ENCODE measurements at regions not wholly inside any gene's neighbourhood (a gene's known extent, or its start where the extent isn't known, plus 50 kb on each side); places are given as distances from the start of the nearest gene placed in this dataset.

GRCh38 chr12:24463375-24463774 lies 485.5 kb downstream of the BCAT1 start:
- no peak for DNase-seq

GRCh38 chr12:24462946-24463345 lies 486.0 kb downstream of the BCAT1 start:
- DNase-seq = no peak

GRCh38 chr12:24460506-24460905 lies 488.4 kb downstream of the BCAT1 start:
- no peak for DNase-seq

- DNase-seq = no peak
These were observed 488.8 kb downstream of the BCAT1 start for GRCh38 chr12:24460099-24460498.

DNA sequence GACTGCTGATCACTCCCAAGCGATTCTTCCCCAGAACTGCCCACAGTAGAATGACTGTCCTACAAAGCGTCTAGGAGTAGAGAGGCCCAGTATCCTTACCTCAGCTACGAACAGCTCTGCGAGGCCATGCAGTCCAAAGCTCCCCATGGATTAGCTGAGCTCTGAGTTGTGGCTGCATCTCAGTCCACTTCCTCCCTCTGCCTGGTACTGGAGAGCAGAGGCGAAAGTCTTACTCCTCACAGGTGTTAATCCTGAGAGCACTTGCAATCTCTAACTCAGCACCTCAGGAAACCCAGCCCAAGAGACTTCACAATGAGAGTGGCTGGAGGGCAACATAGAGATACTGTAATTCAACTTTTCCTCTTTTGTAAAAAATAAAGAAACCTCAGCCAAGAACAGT lies 493.1 kb downstream of the BCAT1 start:
- no peak for DNase-seq

GRCh38 chr12:24447678-24448077 lies 498.2 kb upstream of the SOX5 start:
- no peak for DNase-seq

GRCh38 chr12:24446287-24446686 lies 496.8 kb upstream of the SOX5 start:
- DNase-seq = no peak

DNA sequence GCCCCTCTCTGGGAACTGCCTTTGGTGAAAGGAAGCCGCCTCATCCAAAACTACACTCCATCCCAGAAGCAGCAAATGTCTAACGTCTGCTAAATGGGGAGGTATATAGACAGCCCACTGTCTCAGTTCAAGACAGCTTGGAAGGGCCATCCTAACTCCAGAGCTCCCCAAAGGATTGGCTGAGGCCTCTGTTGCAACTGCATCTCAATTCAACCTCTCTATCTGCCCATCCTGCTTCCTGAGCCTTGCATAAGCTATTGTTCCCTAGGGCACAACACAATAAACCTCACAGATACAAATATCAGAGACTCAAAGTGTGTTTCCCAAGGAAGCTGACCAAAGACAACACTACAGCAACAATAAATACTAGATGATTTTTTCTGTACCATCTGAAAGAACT lies 495.2 kb upstream of the SOX5 start:
- no peak for DNase-seq

GRCh38 chr12:24441458-24441857 lies 492.0 kb upstream of the SOX5 start:
- DNase-seq = no peak

- DNase-seq = no peak
These were observed 487.2 kb upstream of the SOX5 start for GRCh38 chr12:24436667-24437066.

GRCh38 chr12:24431872-24432271 lies 482.4 kb upstream of the SOX5 start:
- no peak for DNase-seq

GRCh38 chr12:24427776-24428175 lies 478.3 kb upstream of the SOX5 start:
- no peak for DNase-seq

DNA sequence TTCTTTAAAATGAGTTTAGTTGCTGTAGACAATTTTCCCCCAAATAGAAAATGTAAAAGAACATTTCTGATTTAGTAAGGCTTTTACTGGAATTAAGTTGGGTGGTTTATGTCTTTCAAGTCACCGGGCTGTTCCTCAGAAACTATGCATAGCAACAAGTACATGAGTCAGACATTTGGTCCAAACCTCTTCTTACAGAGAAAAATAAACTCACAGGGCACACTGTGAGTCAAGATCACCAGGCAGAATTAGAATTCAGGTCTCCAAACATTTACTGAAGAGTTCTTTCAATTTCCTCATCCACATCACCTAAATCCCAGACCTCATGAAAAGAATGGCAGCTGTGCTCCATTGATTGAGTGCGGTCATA lies 476.1 kb upstream of the SOX5 start:
- DNase-seq = no peak

DNA sequence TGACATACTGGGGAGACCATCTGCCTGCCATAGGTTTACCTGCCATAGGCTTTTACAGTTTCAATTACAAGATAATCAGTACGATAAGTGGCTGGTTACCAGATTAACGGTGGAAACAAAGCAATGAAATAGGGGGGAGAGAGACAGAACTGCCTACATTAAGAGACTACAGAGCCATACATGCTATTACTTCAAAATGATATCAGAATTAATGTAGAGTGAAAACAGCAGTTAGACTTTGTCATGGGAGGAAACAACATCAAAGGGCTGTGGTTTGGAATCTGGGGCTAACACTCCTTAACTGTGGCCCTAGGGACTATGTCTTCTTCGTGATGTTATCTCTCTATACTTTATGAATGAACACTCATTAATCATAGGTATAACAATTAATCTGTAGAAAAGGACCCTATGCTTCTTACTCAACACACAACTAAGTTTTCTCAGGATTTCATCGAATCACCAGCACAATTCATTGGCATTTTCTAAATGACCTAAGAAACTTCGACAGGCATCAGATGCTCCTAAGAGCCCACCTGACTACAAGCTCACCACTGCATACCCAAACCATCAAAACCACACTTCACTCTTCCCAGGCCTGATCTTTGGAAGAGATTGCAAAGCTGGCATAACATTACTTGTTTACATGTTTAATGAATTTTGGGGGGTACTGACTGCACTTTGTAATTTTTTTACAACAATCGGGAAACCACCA lies 475.6 kb upstream of the SOX5 start:
- DNase-seq = no peak

DNA sequence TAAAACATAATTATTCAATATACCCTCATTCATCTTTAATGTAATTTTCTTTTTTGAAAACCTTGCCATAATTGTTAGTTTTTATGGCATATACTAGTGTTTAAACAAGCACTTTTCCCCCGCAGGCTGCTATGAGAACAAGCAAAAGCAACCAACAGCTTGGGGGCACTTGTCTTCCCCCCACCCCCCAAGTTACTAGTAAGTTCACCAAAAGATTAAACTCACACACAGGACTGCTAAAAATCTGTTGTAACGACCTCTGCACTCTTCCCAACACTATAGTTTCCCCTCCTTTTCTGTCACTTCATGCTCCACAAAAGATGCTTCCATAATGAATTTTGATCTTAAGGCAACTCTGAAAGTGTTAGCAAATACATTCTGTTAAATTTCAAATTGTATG lies 474.9 kb upstream of the SOX5 start:
- no peak for DNase-seq

DNA sequence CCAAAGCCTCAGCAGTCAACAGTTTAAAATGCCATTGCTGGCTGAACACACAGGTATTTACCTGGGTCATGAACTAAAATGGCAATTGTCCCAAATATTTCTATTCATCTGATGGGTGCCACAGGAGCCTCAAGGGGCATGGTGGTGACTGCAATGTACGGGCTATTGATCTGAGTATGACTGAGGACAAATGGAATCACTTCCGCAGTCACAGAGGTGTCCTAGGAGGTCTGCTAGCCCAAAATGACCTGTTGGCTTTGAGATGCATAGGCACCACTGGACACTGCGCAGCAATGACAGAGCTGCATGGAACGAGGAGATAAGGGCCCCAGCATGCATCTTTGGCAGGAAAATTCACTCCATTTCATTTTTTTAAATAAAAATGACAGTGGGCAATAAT lies 474.1 kb upstream of the SOX5 start:
- DNase-seq = no peak

GRCh38 chr12:24421759-24422158 lies 472.3 kb upstream of the SOX5 start:
- DNase-seq = no peak

DNA sequence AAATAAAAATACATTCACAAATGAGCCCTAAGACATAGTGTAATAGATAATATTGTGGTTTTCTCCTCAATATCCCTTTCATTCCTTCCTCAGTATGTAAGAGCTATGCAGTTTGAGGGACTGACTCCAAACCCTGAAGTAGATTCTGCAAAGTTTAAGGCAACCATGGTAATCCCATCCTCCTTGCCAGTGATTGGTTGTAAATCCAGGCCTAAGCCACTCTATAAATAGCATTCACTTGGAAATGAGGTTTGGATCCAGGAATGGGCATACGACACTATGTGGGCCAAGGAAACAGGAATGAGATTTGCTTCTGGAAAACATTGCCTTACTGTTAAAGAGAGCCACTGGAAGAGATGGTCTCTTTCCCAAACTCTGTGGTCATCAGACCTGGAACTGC lies 468.7 kb upstream of the SOX5 start:
- peak; percentile 44 for DNase-seq

DNA sequence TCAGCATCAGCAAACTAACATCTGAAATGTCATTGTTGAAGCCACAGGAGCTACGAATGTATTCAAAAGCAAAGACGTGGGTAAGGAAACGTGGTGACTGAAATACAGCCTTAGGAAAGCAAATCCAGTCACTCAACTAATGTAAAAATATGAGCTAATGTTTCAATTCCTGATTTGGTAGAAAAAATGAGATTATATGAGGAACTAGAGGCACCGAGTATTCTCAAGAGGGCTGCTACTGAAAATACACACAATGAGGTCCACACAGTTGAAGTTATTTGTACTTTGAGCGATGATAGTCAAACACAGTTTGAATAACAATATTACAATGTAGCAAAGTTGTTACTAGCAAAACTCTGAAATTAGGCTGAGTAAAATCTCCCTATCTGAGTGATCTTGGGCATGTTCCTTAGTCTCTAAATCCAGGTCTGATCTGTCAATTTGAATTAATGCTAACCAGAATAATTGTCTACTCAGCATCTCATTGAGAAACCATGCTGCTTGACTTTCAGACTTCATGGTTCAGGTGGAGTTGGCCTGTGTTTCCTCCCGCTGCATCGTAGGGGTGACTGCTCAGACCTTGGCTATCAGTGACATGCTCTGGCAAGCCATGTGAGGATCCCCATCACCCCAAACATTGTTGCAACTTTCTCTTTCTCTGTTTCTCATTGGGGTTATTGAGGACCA lies 467.1 kb upstream of the SOX5 start:
- DNase-seq = no peak

DNA sequence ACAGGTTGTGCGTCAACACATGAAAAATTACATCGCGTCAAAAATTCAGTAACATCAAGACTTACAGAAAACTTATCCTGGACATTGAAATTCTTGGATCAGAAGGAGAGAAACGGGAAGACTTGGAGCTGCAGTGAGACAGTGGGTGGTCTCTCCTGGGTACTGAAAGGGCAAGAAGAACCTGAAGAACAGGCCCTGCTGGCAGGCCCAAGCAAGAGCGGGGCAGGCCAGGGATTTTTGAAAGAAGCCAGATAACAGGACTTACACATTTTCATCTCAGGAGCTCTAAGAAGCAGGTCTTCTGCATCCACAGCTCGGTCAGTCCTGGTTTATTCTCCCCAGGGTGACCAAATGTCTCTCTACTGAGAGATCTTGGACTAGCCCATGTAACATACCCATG lies 466.5 kb upstream of the SOX5 start:
- DNase-seq = no peak

GRCh38 chr12:24414480-24414879 lies 465.0 kb upstream of the SOX5 start:
- no peak for DNase-seq

DNA sequence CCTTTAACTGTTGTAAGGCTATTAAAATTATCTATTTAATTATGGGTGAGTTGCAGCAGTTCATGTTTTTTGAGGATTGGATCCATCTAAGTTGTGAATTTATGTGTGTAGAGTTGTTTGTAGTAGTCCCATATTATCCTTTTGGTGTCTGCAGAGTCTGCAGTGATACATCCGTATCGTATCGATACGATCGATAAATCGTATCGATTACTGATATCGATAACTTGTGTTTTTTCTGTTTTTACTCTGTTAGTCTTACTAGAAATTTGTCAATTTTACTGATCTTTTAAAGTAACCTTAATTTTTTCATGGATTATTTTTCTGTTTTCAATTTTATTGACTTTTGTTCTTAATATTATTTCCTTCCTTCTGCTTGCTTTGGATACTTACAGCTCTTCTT lies 462.5 kb upstream of the SOX5 start:
- no peak for DNase-seq

DNA sequence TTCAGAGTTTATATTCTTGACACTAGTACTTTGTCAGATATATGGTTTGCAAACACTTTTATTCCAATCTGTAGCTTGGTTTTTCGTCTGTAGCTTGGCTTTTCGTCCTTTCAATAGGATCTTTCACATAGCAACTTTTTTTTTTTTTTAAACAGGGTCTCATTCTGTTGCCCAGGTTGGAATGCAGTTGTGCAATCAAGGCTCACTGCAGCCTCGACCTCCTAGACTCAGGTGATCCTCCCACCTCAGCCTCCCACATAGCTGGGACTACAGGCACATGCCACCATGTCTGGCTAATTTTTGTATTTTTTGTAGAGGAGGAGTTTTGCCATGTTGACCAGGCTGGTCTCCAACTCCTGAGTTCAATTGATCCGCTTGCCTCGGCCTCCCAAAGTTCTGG lies 460.4 kb upstream of the SOX5 start:
- no peak for DNase-seq

- DNase-seq = no peak
These were observed 458.8 kb upstream of the SOX5 start for GRCh38 chr12:24408305-24408704.

DNA sequence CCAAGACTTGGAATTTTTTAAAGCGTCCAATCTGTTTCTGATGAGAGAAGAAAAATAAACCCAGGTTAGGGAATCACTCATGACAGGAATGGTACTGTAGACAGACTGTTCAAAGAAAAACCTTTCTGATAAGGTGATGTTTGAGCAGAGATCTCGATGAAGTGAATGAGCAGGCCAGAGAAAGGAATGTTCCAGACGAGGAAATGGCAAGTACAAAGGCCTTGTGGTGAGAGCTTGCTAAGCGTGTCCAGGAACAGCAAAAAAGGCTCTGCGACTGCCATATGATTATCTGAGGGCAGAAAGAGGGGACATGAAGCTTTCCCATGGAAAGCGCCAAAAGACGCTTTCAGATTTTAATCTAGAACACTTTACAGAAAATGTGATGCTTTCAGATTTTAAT lies 458.4 kb upstream of the SOX5 start:
- DNase-seq = no peak
